ENCODE measurements at regions not wholly inside any gene's neighbourhood (a gene's known extent, or its start where the extent isn't known, plus 50 kb on each side); places are given as distances from the start of the nearest gene placed in this dataset.
A peak's percentile ranks its signal among the peaks of the same experiment; 100 is the strongest.
"Not testable (repeated sequence)": the region's sequence is repeated elsewhere in the genome, so short reads cannot be mapped to it uniquely, and the experiment has no call there.

- Histone ChIP-seq H3K4me3 (no peak overlapping the region), H3K9me3 (peaks cover 8% of the 10 kb centered on the region; the same call in 1 of the 2 replicates), H3K27me3 (no peaks in the 10 kb centered on the region), H3K36me3 (no peaks in the 10 kb centered on the region)
- DNase-seq, result no peak
These were observed 542.9 kb downstream of the CDH9 start for GRCh38 chr5:26495437-26495836.

GRCh38 chr5:26492906-26493459, 545.4 kb downstream of the CDH9 start:
- Histone ChIP-seq H3K4me3 (no peak overlapping the region), H3K36me3 (no peaks in the 10 kb centered on the region), H3K27me3 (no peaks in the 10 kb centered on the region), H3K9me3 (peaks cover 8% of the 10 kb centered on the region; the same call in 1 of the 2 replicates)
- DNase-seq, result no peak

GRCh38 chr5:26487553-26487952, 550.8 kb downstream of the CDH9 start:
- Histone ChIP-seq H3K9me3 (no peaks in the 10 kb centered on the region), H3K4me3 (no peak overlapping the region), H3K36me3 (no peaks in the 10 kb centered on the region), H3K27me3 (no peaks in the 10 kb centered on the region)
- DNase-seq, result no peak

GRCh38 chr5:26486631-26487030, 551.8 kb downstream of the CDH9 start:
- H3K36me3 ChIP-seq, result no peaks in the 10 kb centered on the region
- H3K9me3 ChIP-seq, result no peaks in the 10 kb centered on the region
- H3K27me3 ChIP-seq, result no peaks in the 10 kb centered on the region
- no peak overlapping the region for H3K4me3 ChIP-seq
- no peak for DNase-seq

- not testable (repeated sequence) for DNase-seq, H3K36me3 ChIP-seq, H3K27me3 ChIP-seq, H3K4me3 ChIP-seq, H3K9me3 ChIP-seq
These were observed 553.1 kb downstream of the CDH9 start for GRCh38 chr5:26485146-26485860.

- Histone ChIP-seq H3K9me3 (no peaks in the 10 kb centered on the region), H3K4me3 (peak overlapping the region; percentile 43), H3K27me3 (no peaks in the 10 kb centered on the region), H3K36me3 (no peaks in the 10 kb centered on the region)
- DNase-seq, result peak; percentile 57
These were observed 555.5 kb downstream of the CDH9 start for GRCh38 chr5:26482810-26483375.

GRCh38 chr5:26482076-26482809, 556.1 kb downstream of the CDH9 start:
- Histone ChIP-seq H3K9me3 (no peaks in the 10 kb centered on the region), H3K27me3 (no peaks in the 10 kb centered on the region), H3K36me3 (no peaks in the 10 kb centered on the region), H3K4me3 (peak overlapping the region; percentile 43)
- no peak for DNase-seq

- Histone ChIP-seq H3K4me3 (no peak overlapping the region), H3K27me3 (no peaks in the 10 kb centered on the region), H3K36me3 (no peaks in the 10 kb centered on the region), H3K9me3 (no peaks in the 10 kb centered on the region)
- no peak for DNase-seq
These were observed 567.9 kb downstream of the CDH9 start for GRCh38 chr5:26470439-26470838.

- Histone ChIP-seq H3K9me3 (no peaks in the 10 kb centered on the region), H3K27me3 (no peaks in the 10 kb centered on the region), H3K4me3 (no peak overlapping the region), H3K36me3 (no peaks in the 10 kb centered on the region)
- DNase-seq, result no peak
These were observed 599.3 kb downstream of the CDH9 start for GRCh38 chr5:26439121-26439520.

- Histone ChIP-seq H3K4me3 (no peak overlapping the region), H3K36me3 (no peaks in the 10 kb centered on the region), H3K27me3 (no peaks in the 10 kb centered on the region), H3K9me3 (no peaks in the 10 kb centered on the region)
- DNase-seq, result no peak
These were observed 603.7 kb downstream of the CDH9 start for GRCh38 chr5:26434688-26435087.

GRCh38 chr5:26432386-26432785, 606.0 kb downstream of the CDH9 start:
- Histone ChIP-seq H3K9me3 (no peaks in the 10 kb centered on the region), H3K27me3 (no peaks in the 10 kb centered on the region)

GRCh38 chr5:26430323-26430722, 608.1 kb downstream of the CDH9 start:
- DNase-seq, result no peak
- Histone ChIP-seq H3K27me3 (no peaks in the 10 kb centered on the region), H3K36me3 (no peaks in the 10 kb centered on the region), H3K4me3 (no peak overlapping the region), H3K9me3 (no peaks in the 10 kb centered on the region)

More at GRCh38 chr5:26432386-26432785, 606.0 kb downstream of the CDH9 start:
- no peak overlapping the region for H3K4me3 ChIP-seq
- DNase-seq, result no peak
- H3K36me3 ChIP-seq, result no peaks in the 10 kb centered on the region

GRCh38 chr5:26427281-26427680, 611.1 kb downstream of the CDH9 start:
- H3K9me3 ChIP-seq, result no peaks in the 10 kb centered on the region
- H3K4me3 ChIP-seq, result no peak overlapping the region
- no peak for DNase-seq
- H3K27me3 ChIP-seq, result no peaks in the 10 kb centered on the region
- no peaks in the 10 kb centered on the region for H3K36me3 ChIP-seq

GRCh38 chr5:26419987-26420386, 618.4 kb downstream of the CDH9 start:
- no peaks in the 10 kb centered on the region for H3K36me3 ChIP-seq
- H3K4me3 ChIP-seq, result no peak overlapping the region
- no peaks in the 10 kb centered on the region for H3K9me3 ChIP-seq
- H3K27me3 ChIP-seq, result no peaks in the 10 kb centered on the region
- no peak for DNase-seq

- no peak overlapping the region for H3K4me3 ChIP-seq
- no peak for DNase-seq
- H3K36me3 ChIP-seq, result no peaks in the 10 kb centered on the region
- no peaks in the 10 kb centered on the region for H3K9me3 ChIP-seq
- no peaks in the 10 kb centered on the region for H3K27me3 ChIP-seq
These were observed 621.5 kb downstream of the CDH9 start for GRCh38 chr5:26416911-26417310.

- Histone ChIP-seq H3K9me3 (no peaks in the 10 kb centered on the region; the same call in 1 of the 2 replicates), H3K36me3 (no peaks in the 10 kb centered on the region), H3K27me3 (no peaks in the 10 kb centered on the region), H3K4me3 (no peak overlapping the region)
- DNase-seq, result no peak
These were observed 622.2 kb downstream of the CDH9 start for GRCh38 chr5:26415987-26416779.

GRCh38 chr5:26390608-26391007, 647.8 kb downstream of the CDH9 start:
- no peaks in the 10 kb centered on the region for H3K9me3 ChIP-seq
- DNase-seq, result no peak

More at GRCh38 chr5:26390608-26391007, 647.8 kb downstream of the CDH9 start:
- Histone ChIP-seq H3K4me3 (no peak overlapping the region), H3K36me3 (no peaks in the 10 kb centered on the region), H3K27me3 (no peaks in the 10 kb centered on the region)
